ENCODE measurements at regions not wholly inside any gene's neighbourhood (a gene's known extent, or its start where the extent isn't known, plus 50 kb on each side); places are given as distances from the start of the nearest gene placed in this dataset.

GRCh38 chr6:84469144-84469543 is 241.7 kb upstream of the CEP162 start:
- WGBS, 2 donors: 83 to 89% methylated on average over 1 of the region's 1 CpG

DNA sequence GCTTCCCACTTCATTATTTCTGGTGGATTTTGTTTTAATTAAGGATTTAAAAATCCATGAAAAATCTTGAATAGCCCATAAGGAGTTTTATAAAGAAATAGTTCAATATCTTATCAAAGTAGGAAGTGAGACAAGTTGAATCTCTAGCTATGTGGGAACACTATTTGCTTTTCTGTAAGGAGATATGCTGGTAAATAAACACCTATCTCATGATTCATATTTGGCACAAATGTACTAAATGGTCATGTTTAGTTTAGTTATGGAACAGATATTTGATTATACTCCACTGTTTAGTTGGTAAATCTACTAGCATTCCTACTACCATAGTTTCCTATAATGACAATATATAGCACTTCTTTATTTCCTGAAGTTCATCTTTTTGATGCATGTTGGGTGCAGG is 239.9 kb upstream of the CEP162 start:
- no peaks in the 10 kb centered on the region for H3K27me3 ChIP-seq
- no peaks in the 10 kb centered on the region for H3K4me1 ChIP-seq
- no peak for TF ChIP-seq CTCF (IDR thresholded peaks at IDR 0.05)
- no peaks in the 10 kb centered on the region for H3K36me3 ChIP-seq
- DNase-seq (no peak), ATAC-seq (no peak)
- no peak overlapping the region for H3K27ac ChIP-seq
- peaks cover 0 to 17% (median 0%) of the 10 kb centered on the region in 11 donors for H3K9me3 ChIP-seq
- no peak overlapping the region for H3K4me3 ChIP-seq
- intact Hi-C loops (cut with DNase I): no loop called here

More at GRCh38 chr6:84469144-84469543, 241.7 kb upstream of the CEP162 start:
- Histone ChIP-seq H3K27me3 (no peaks in the 10 kb centered on the region), H3K4me3 (no peak overlapping the region), H3K9me3 (peaks cover 0 to 23% (median 5%) of the 10 kb centered on the region in 11 donors), H3K27ac (no peak overlapping the region), H3K4me1 (no peaks in the 10 kb centered on the region), H3K36me3 (no peaks in the 10 kb centered on the region)
- intact Hi-C loops (cut with DNase I): no loop called here
- no peak for TF ChIP-seq CTCF (IDR thresholded peaks at IDR 0.05)
- ATAC-seq: no peak
- DNase-seq: no peak

DNA sequence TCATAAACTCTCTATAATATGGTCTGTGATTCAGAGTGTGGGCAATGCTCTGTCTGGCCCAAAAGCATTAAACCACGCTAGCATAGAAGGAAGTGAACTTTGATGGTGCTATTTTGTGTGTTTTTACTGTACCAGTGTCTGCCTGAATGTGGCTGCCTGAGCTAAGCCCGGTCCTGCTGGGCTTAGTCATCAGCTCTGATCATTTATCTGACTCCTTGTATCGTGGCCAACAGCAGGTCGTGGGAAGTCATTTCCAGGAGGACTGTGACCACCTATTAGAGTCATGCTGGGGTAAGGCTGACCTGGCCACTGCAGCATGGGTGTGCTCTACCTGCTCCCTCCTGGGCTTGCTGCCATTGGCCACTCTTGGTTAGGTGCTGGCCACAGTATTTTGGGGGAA is 239.1 kb upstream of the CEP162 start:
- H3K27ac ChIP-seq: no peak overlapping the region
- H3K9me3 ChIP-seq: peaks cover 0 to 9% (median 0%) of the 10 kb centered on the region in 11 donors
- no peaks in the 10 kb centered on the region for H3K27me3 ChIP-seq
- H3K4me3 ChIP-seq: no peak overlapping the region
- no peak for TF ChIP-seq CTCF (IDR thresholded peaks at IDR 0.05)
- no peaks in the 10 kb centered on the region for H3K4me1 ChIP-seq
- DNase-seq (no peak), ATAC-seq (no peak)
- intact Hi-C loops (cut with DNase I): no loop called here
- no peaks in the 10 kb centered on the region for H3K36me3 ChIP-seq
- WGBS, 2 donors: 30 to 32% methylated on average over 4 of the region's 4 CpGs

- intact Hi-C loops (cut with DNase I): no loop called here
- H3K27ac ChIP-seq: no peak overlapping the region
- peaks cover 0 to 9% (median 0%) of the 10 kb centered on the region in 11 donors for H3K9me3 ChIP-seq
- 55 to 70% methylated on average over 2 of the region's 2 CpGs for WGBS, 2 donors
- no peak for DNase-seq
- H3K4me1 ChIP-seq: no peaks in the 10 kb centered on the region
- no peaks in the 10 kb centered on the region for H3K36me3 ChIP-seq
- TF ChIP-seq CTCF (IDR thresholded peaks at IDR 0.05): no peak
- no peak overlapping the region for H3K4me3 ChIP-seq
- H3K27me3 ChIP-seq: no peaks in the 10 kb centered on the region
- ATAC-seq: no peak
Measured at GRCh38 chr6:84464471-84464870, 237.0 kb upstream of the CEP162 start.

GRCh38 chr6:84462698-84463097 is 235.3 kb upstream of the CEP162 start:
- ATAC-seq: no peak
- Histone ChIP-seq H3K27me3 (no peaks in the 10 kb centered on the region), H3K27ac (no peak overlapping the region), H3K36me3 (no peaks in the 10 kb centered on the region), H3K4me1 (no peaks in the 10 kb centered on the region), H3K4me3 (no peak overlapping the region), H3K9me3 (peaks cover 0 to 9% (median 0%) of the 10 kb centered on the region in 11 donors)
- TF ChIP-seq CTCF (IDR thresholded peaks at IDR 0.05): no peak
- intact Hi-C loops (cut with DNase I): no loop called here
- DNase-seq: no peak
- WGBS, 2 donors: 67 to 71% methylated on average over 1 of the region's 1 CpG
